ENCODE measurements at regions not wholly inside any gene's neighbourhood (a gene's known extent, or its start where the extent isn't known, plus 50 kb on each side); places are given as distances from the start of the nearest gene placed in this dataset.

- no peaks in the 10 kb centered on the region for H4K20me1 ChIP-seq (ENCODE audit: insufficient read depth)
- no peak overlapping the region for H3K27ac ChIP-seq (ENCODE audit: low read length)
- H3K9me2 ChIP-seq (ENCODE audit: insufficient read depth, low read length), result no peaks in the 10 kb centered on the region
- no peak overlapping the region for H3K4me2 ChIP-seq (ENCODE audit: low read length)
- H3K27me3 ChIP-seq (ENCODE audit: insufficient read depth, low read depth, low read length), result no peaks in the 10 kb centered on the region
- no peak overlapping the region for H3K4me3 ChIP-seq (ENCODE audit: low read length)
- no peaks in the 10 kb centered on the region for H3K36me3 ChIP-seq (ENCODE audit: insufficient read depth, low read length)
- H2AFZ ChIP-seq (ENCODE audit: low read depth, low read length), result no peak overlapping the region
- TF ChIP-seq MXI1 (conservative IDR thresholded peaks at IDR 0.05; ENCODE audit: poor library complexity, severe bottlenecking) (no peak), REST (IDR thresholded peaks at IDR 0.05; ENCODE audit: borderline replicate concordance) (no peak), TAF1 (IDR thresholded peaks at IDR 0.05; ENCODE audit: low read depth) (no peak), EP300 (conservative IDR thresholded peaks at IDR 0.05; ENCODE audit: poor library complexity, severe bottlenecking) (no peak), POLR2AphosphoS5 (IDR thresholded peaks at IDR 0.05) (no peak), SMC3 (conservative IDR thresholded peaks at IDR 0.05; ENCODE audit: poor library complexity) (peak; percentile 90), EZH2 (IDR thresholded peaks at IDR 0.05; ENCODE audit: borderline replicate concordance, insufficient read depth, low read length, poor library complexity, severe bottlenecking) (no peak), RAD21 (conservative IDR thresholded peaks at IDR 0.05) (peak; percentile 89), CTCF (IDR thresholded peaks at IDR 0.05; ENCODE audit: poor library complexity, severe bottlenecking) (peak; percentile 88)
- H3K9me3 ChIP-seq (ENCODE audit: low read length), result no peaks in the 10 kb centered on the region
- H3F3A ChIP-seq (ENCODE audit: insufficient read depth, low read length, poor library complexity, severe bottlenecking), result no peaks in the 10 kb centered on the region
- no peak overlapping the region for H3K9ac ChIP-seq (ENCODE audit: low read length)
- H3K79me2 ChIP-seq (replicated peaks; ENCODE audit: insufficient read depth, low read length), result no peaks in the 10 kb centered on the region
Observed at GRCh38 chr12:62123721-62124203, 136.4 kb upstream of the USP15 start.

GRCh38 chr12:62127516-62127915, 132.7 kb upstream of the USP15 start:
- Histone ChIP-seq H3K27me3 (ENCODE audit: insufficient read depth, low read depth, low read length) (no peaks in the 10 kb centered on the region), H3K36me3 (ENCODE audit: insufficient read depth, low read length) (no peaks in the 10 kb centered on the region), H3K4me3 (ENCODE audit: low read length) (no peak overlapping the region), H3K4me2 (ENCODE audit: low read length) (no peak overlapping the region), H3F3A (ENCODE audit: insufficient read depth, low read length, poor library complexity, severe bottlenecking) (no peaks in the 10 kb centered on the region), H3K9me2 (ENCODE audit: insufficient read depth, low read length) (no peaks in the 10 kb centered on the region), H3K9ac (ENCODE audit: low read length) (no peak overlapping the region), H4K20me1 (ENCODE audit: insufficient read depth) (no peaks in the 10 kb centered on the region), H3K27ac (ENCODE audit: low read length) (no peak overlapping the region), H3K9me3 (ENCODE audit: low read length) (no peaks in the 10 kb centered on the region), H2AFZ (ENCODE audit: low read depth, low read length) (no peak overlapping the region), H3K79me2 (replicated peaks; ENCODE audit: insufficient read depth, low read length) (no peaks in the 10 kb centered on the region)
- TF ChIP-seq POLR2AphosphoS5 (IDR thresholded peaks at IDR 0.05) (no peak), MXI1 (conservative IDR thresholded peaks at IDR 0.05; ENCODE audit: poor library complexity, severe bottlenecking) (no peak), SMC3 (conservative IDR thresholded peaks at IDR 0.05; ENCODE audit: poor library complexity) (no peak), TAF1 (IDR thresholded peaks at IDR 0.05; ENCODE audit: low read depth) (no peak), REST (IDR thresholded peaks at IDR 0.05; ENCODE audit: borderline replicate concordance) (no peak), EP300 (conservative IDR thresholded peaks at IDR 0.05; ENCODE audit: poor library complexity, severe bottlenecking) (no peak), EZH2 (IDR thresholded peaks at IDR 0.05; ENCODE audit: borderline replicate concordance, insufficient read depth, low read length, poor library complexity, severe bottlenecking) (no peak), CTCF (IDR thresholded peaks at IDR 0.05; ENCODE audit: poor library complexity, severe bottlenecking) (no peak), RAD21 (conservative IDR thresholded peaks at IDR 0.05) (no peak)

Data from neural cell (in vitro differentiated cells).